ENCODE measurements at regions not wholly inside any gene's neighbourhood (a gene's known extent, or its start where the extent isn't known, plus 50 kb on each side); places are given as distances from the start of the nearest gene placed in this dataset.

DNA sequence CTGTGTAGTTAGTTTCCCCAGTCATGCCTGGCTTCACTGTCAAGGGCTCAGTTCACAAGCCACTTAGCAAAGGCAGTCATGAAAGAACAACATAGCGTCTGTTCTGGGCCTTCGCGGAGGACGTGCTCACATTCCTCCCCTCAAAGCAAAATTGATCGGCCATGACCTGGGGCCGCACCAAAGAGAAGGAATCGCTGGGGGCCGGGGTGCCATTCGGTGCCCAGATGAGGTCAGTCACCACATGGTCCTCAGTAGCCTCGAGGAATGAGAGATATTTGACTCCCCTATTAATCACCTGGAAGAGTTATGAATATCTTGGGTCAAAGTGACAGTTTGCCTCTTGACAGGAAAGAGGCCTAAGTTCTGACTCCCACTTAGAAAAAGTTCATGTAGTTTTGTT is 251.1 kb upstream of the JUN start:
- no peak for TF ChIP-seq POLR2AphosphoS5 (IDR thresholded peaks at IDR 0.05; ENCODE audit: low read depth)
- no peak for TF ChIP-seq GABPA (IDR thresholded peaks at IDR 0.05; ENCODE audit: low read depth)
- TF ChIP-seq, protein P1, sequence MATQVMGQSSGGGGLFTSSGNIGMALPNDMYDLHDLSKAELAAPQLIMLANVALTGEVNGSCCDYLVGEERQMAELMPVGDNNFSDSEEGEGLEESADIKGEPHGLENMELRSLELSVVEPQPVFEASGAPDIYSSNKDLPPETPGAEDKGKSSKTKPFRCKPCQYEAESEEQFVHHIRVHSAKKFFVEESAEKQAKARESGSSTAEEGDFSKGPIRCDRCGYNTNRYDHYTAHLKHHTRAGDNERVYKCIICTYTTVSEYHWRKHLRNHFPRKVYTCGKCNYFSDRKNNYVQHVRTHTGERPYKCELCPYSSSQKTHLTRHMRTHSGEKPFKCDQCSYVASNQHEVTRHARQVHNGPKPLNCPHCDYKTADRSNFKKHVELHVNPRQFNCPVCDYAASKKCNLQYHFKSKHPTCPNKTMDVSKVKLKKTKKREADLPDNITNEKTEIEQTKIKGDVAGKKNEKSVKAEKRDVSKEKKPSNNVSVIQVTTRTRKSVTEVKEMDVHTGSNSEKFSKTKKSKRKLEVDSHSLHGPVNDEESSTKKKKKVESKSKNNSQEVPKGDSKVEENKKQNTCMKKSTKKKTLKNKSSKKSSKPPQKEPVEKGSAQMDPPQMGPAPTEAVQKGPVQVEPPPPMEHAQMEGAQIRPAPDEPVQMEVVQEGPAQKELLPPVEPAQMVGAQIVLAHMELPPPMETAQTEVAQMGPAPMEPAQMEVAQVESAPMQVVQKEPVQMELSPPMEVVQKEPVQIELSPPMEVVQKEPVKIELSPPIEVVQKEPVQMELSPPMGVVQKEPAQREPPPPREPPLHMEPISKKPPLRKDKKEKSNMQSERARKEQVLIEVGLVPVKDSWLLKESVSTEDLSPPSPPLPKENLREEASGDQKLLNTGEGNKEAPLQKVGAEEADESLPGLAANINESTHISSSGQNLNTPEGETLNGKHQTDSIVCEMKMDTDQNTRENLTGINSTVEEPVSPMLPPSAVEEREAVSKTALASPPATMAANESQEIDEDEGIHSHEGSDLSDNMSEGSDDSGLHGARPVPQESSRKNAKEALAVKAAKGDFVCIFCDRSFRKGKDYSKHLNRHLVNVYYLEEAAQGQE (IDR thresholded peaks at IDR 0.05; ENCODE audit: insufficient replicate concordance, low read depth), result no peak
- TF ChIP-seq, protein P2, sequence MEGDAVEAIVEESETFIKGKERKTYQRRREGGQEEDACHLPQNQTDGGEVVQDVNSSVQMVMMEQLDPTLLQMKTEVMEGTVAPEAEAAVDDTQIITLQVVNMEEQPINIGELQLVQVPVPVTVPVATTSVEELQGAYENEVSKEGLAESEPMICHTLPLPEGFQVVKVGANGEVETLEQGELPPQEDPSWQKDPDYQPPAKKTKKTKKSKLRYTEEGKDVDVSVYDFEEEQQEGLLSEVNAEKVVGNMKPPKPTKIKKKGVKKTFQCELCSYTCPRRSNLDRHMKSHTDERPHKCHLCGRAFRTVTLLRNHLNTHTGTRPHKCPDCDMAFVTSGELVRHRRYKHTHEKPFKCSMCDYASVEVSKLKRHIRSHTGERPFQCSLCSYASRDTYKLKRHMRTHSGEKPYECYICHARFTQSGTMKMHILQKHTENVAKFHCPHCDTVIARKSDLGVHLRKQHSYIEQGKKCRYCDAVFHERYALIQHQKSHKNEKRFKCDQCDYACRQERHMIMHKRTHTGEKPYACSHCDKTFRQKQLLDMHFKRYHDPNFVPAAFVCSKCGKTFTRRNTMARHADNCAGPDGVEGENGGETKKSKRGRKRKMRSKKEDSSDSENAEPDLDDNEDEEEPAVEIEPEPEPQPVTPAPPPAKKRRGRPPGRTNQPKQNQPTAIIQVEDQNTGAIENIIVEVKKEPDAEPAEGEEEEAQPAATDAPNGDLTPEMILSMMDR (IDR thresholded peaks at IDR 0.05; ENCODE audit: insufficient read depth, low read length), result no peak
- no peak for TF ChIP-seq SPI1 (IDR thresholded peaks at IDR 0.05; ENCODE audit: borderline replicate concordance, low read depth)
- Histone ChIP-seq H3K4me3 (replicated peaks; ENCODE audit: insufficient read depth, low read length) (no peak overlapping the region), H3K27ac (replicated peaks) (no peak overlapping the region), H3K27me3 (ENCODE audit: insufficient read depth, poor library complexity, severe bottlenecking) (no peaks in the 10 kb centered on the region)
- DNase-seq (ENCODE audit: low read depth in 1 of 2, low spot score in 1 of 2), result no peak

DNA sequence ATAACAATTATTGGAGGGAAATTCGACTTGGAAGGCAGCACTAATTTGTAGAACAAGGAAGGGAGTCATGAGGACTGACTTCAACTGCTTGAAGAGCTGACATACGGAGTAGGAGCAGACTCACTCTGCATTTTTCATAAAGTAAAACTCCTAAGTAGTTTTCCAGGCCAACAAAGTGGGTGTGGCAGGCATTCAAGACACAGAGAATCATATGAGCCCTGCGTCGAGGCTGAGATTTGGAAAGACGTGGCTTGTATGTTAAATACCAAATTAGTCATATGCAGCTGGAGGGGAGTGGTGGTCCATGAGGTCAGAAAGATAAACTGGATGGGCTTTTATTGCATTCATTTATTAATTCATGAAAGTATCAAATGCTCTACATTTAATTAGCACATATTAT is 255.7 kb upstream of the JUN start:
- TF ChIP-seq, protein P2 (IDR thresholded peaks at IDR 0.05; ENCODE audit: insufficient read depth, low read length), result no peak
- no peak for TF ChIP-seq POLR2AphosphoS5 (IDR thresholded peaks at IDR 0.05; ENCODE audit: low read depth)
- TF ChIP-seq SPI1 (IDR thresholded peaks at IDR 0.05; ENCODE audit: borderline replicate concordance, low read depth), result no peak
- TF ChIP-seq, protein P1 (IDR thresholded peaks at IDR 0.05; ENCODE audit: insufficient replicate concordance, low read depth), result no peak
- TF ChIP-seq GABPA (IDR thresholded peaks at IDR 0.05; ENCODE audit: low read depth), result no peak
- Histone ChIP-seq H3K27ac (replicated peaks) (no peak overlapping the region), H3K4me3 (replicated peaks; ENCODE audit: insufficient read depth, low read length) (no peak overlapping the region), H3K27me3 (ENCODE audit: insufficient read depth, poor library complexity, severe bottlenecking) (no peaks in the 10 kb centered on the region)
- DNase-seq (ENCODE audit: low read depth in 1 of 2, low spot score in 1 of 2), result no peak

DNA sequence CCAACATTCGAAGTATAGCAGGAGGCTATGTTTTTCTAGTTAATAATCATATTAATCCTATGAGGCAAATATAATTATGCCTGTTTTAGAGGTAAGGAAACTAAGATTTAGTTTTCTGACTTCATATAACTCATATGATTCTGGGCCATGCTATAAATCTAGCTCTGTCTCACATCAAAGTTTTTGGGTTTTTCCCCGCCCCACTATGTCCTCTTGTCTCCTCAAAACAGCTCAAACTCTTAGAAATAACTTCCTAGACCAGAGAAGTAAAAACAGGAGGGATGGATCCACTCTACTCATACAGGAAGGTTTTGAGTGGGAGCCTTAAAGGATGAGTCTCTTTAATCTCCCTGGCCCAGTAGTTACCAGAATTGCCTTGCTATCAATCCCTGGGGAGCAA is 256.4 kb upstream of the FGGY start:
- Histone ChIP-seq H3K4me3 (replicated peaks; ENCODE audit: insufficient read depth, low read length) (no peak overlapping the region), H3K27me3 (ENCODE audit: insufficient read depth, poor library complexity, severe bottlenecking) (no peaks in the 10 kb centered on the region), H3K27ac (replicated peaks) (no peak overlapping the region)
- TF ChIP-seq POLR2AphosphoS5 (IDR thresholded peaks at IDR 0.05; ENCODE audit: low read depth), result no peak
- no peak for TF ChIP-seq GABPA (IDR thresholded peaks at IDR 0.05; ENCODE audit: low read depth)
- TF ChIP-seq, protein P1 (IDR thresholded peaks at IDR 0.05; ENCODE audit: insufficient replicate concordance, low read depth), result no peak
- no peak for TF ChIP-seq SPI1 (IDR thresholded peaks at IDR 0.05; ENCODE audit: borderline replicate concordance, low read depth)
- TF ChIP-seq, protein P2 (IDR thresholded peaks at IDR 0.05; ENCODE audit: insufficient read depth, low read length), result no peak
- DNase-seq (ENCODE audit: low read depth in 1 of 2, low spot score in 1 of 2), result no peak

Data from HL-60 (cell line).